DND-41 (cell line): ENCODE measurements at regions not wholly inside any gene's neighbourhood (a gene's known extent, or its start where the extent isn't known, plus 50 kb on each side); places are given as distances from the start of the nearest gene placed in this dataset.

Source experiments
- ATAC-seq: fragments of 200-7000 bp; cut with Tn5 transposase; 3 replicates; pipeline ENCODE4 v1.9.1; 2021; ENCODE audit warnings: low read depth; ENCODE audit not compliant: insufficient read depth
- DNase-seq: peaks from one replicate; pipeline ENCODE4 v3.0.0-alpha.2; 2020
- H2AFZ ChIP-seq: 2 replicates; pipeline ENCODE4 v1.6.0; 2012; ENCODE audit warnings: low read depth, low read length
- H3K27ac ChIP-seq: 2 replicates; pipeline ENCODE4 v1.5.1; 2012; ENCODE audit warnings: low read length, inconsistent platforms
- H3K27me3 ChIP-seq: fragments of 200-600 bp; sonication (generic); 2 replicates; pipeline ENCODE4 v1.6.0; 2012; ENCODE audit warnings: low read length, mild to moderate bottlenecking, inconsistent platforms; ENCODE audit not compliant: insufficient read depth, poor library complexity
- H3K36me3 ChIP-seq: 2 replicates; pipeline ENCODE4 v1.5.1; 2012; ENCODE audit warnings: low read length, inconsistent platforms; ENCODE audit not compliant: insufficient read depth
- H3K4me1 ChIP-seq: 2 replicates; pipeline ENCODE4 v1.5.1; 2012; ENCODE audit warnings: mild to moderate bottlenecking, low read length; ENCODE audit not compliant: insufficient read depth
- H3K4me2 ChIP-seq: 2 replicates; pipeline ENCODE4 v1.6.0; 2012; ENCODE audit warnings: mild to moderate bottlenecking, moderate library complexity, low read length, inconsistent platforms; ENCODE audit not compliant: insufficient read depth
- H3K4me3 ChIP-seq, 2 experiments: fragments of 200-600 bp in 1 of 2; shearing (Covaris generic) in 1 of 2; 2 replicates each; pipeline ENCODE4 v1.5.1; 2012 to 2016; ENCODE audit warnings: inconsistent platforms in 2 of 2, low read length in 2 of 2, mild to moderate bottlenecking in 2 of 2, low read depth in 1 of 2, moderate library complexity in 1 of 2
- H3K79me2 ChIP-seq: 2 replicates; pipeline ENCODE4 v1.6.0; 2012; ENCODE audit warnings: low read length, inconsistent platforms; ENCODE audit not compliant: insufficient read depth
- H3K9ac ChIP-seq: 2 replicates; pipeline ENCODE4 v1.6.0; 2012; ENCODE audit warnings: low read depth, mild to moderate bottlenecking, inconsistent platforms, low read length, moderate library complexity
- H3K9me3 ChIP-seq: 2 replicates; pipeline ENCODE4 v1.5.1; 2012; ENCODE audit warnings: low read length, moderate library complexity, mild to moderate bottlenecking, inconsistent platforms; ENCODE audit not compliant: insufficient read depth, severe bottlenecking
- H4K20me1 ChIP-seq: 2 replicates; pipeline ENCODE4 v1.6.0; 2012; ENCODE audit warnings: low read length; ENCODE audit not compliant: insufficient read depth
- CTCF ChIP-seq: IDR thresholded peaks from 2 replicates; pipeline ENCODE4 v1.5.1; 2012; ENCODE audit warnings: borderline replicate concordance, low read length, moderate library complexity, mild to moderate bottlenecking; ENCODE audit not compliant: poor library complexity, severe bottlenecking; ENCODE audit errors: extremely low read depth
- EZH2 ChIP-seq: IDR thresholded peaks from 3 replicates; pipeline ENCODE4 v1.6.1; 2012; ENCODE audit warnings: borderline replicate concordance, low read depth, mild to moderate bottlenecking, moderate library complexity, low read length, inconsistent platforms; ENCODE audit not compliant: severe bottlenecking

- Histone ChIP-seq H3K4me1 (peaks cover 82% of the 10 kb centered on the region), H3K79me2 (no peaks in the 10 kb centered on the region), H2AFZ (peak overlapping the region; percentile 55), H3K9me3 (no peaks in the 10 kb centered on the region), H3K4me2 (peak overlapping the region; percentile 51), H3K27me3 (no peaks in the 10 kb centered on the region), H3K36me3 (no peaks in the 10 kb centered on the region), H3K27ac (peak overlapping the region; percentile 97), H4K20me1 (no peaks in the 10 kb centered on the region), H3K9ac (peak overlapping the region; percentile 55), H3K4me3 (peak overlapping the region in 1 of 2 experiments; percentile 7; a peak in 1 of 4 replicates)
- ATAC-seq, result no peak
- TF ChIP-seq EZH2 (no peak), CTCF (no peak)
- DNase-seq, result no peak
Measured at GRCh38 chr3:29141918-29142275, 139.0 kb upstream of the RBMS3 start.

- Histone ChIP-seq H3K4me2 (no peak overlapping the region), H3K36me3 (no peaks in the 10 kb centered on the region), H4K20me1 (no peaks in the 10 kb centered on the region), H3K9ac (no peak overlapping the region), H3K9me3 (no peaks in the 10 kb centered on the region), H3K27me3 (no peaks in the 10 kb centered on the region), H3K4me1 (peaks cover 76% of the 10 kb centered on the region), H3K79me2 (no peaks in the 10 kb centered on the region), H3K27ac (no peak overlapping the region), H3K4me3 (no peak overlapping the region), H2AFZ (no peak overlapping the region)
- ATAC-seq, result no peak
- no peak for DNase-seq
- TF ChIP-seq CTCF (no peak), EZH2 (no peak)
Measured at GRCh38 chr3:29143151-29143550, 137.7 kb upstream of the RBMS3 start.

GRCh38 chr3:29144361-29144760 lies 136.5 kb upstream of the RBMS3 start:
- peaks cover 70% of the 10 kb centered on the region for H3K4me1 ChIP-seq
- H3K27me3 ChIP-seq, result no peaks in the 10 kb centered on the region
- ATAC-seq (no peak), DNase-seq (no peak)
- H3K9me3 ChIP-seq, result no peaks in the 10 kb centered on the region
- H3K9ac ChIP-seq, result 0 out of 2 replicates have a peak overlapping the region, but pooled peaks have one; percentile 1
- H3K27ac ChIP-seq, result peak overlapping the region; percentile 61
- TF ChIP-seq CTCF, result no peak
- no peak overlapping the region for H3K4me3 ChIP-seq
- H3K36me3 ChIP-seq, result no peaks in the 10 kb centered on the region
- no peaks in the 10 kb centered on the region for H3K79me2 ChIP-seq
- no peaks in the 10 kb centered on the region for H4K20me1 ChIP-seq
- H2AFZ ChIP-seq, result peak overlapping the region; percentile 27; the same call in 1 of the 2 replicates
- peak overlapping the region; percentile 9; the same call in 1 of the 2 replicates for H3K4me2 ChIP-seq

- H3K4me3 ChIP-seq, result no peak overlapping the region
- H3K79me2 ChIP-seq, result no peaks in the 10 kb centered on the region
- TF ChIP-seq CTCF (peak; percentile 50), EZH2 (no peak)
- H3K36me3 ChIP-seq, result no peaks in the 10 kb centered on the region
- H4K20me1 ChIP-seq, result no peaks in the 10 kb centered on the region
- H3K9me3 ChIP-seq, result no peaks in the 10 kb centered on the region
- H2AFZ ChIP-seq, result no peak overlapping the region
- no peaks in the 10 kb centered on the region for H3K27me3 ChIP-seq
- 0 out of 2 replicates have a peak overlapping the region, but pooled peaks have one; percentile 1 for H3K9ac ChIP-seq
- DNase-seq, result no peak
- H3K27ac ChIP-seq, result peak overlapping the region; percentile 61
- H3K4me1 ChIP-seq, result peaks cover 65% of the 10 kb centered on the region
- H3K4me2 ChIP-seq, result peak overlapping the region; percentile 9
- ATAC-seq, result no peak
Measured at GRCh38 chr3:29144807-29145206, 136.1 kb upstream of the RBMS3 start.
